ENCODE measurements at regions not wholly inside any gene's neighbourhood (a gene's known extent, or its start where the extent isn't known, plus 50 kb on each side); places are given as distances from the start of the nearest gene placed in this dataset.
A peak's percentile ranks its signal among the peaks of the same experiment; 100 is the strongest.

- TF ChIP-seq CTCF (IDR thresholded peaks at IDR 0.05): no peak
- H3K27me3 ChIP-seq: peaks cover 0 to 34% (median 0%) of the 10 kb centered on the region in 7 donors
- ATAC-seq: no peak
- H3K4me3 ChIP-seq: no peak overlapping the region
- H3K36me3 ChIP-seq: no peaks in the 10 kb centered on the region
- no peak for DNase-seq
- no peaks in the 10 kb centered on the region for H3K9me3 ChIP-seq
- 82 to 93% methylated on average over 3 of the region's 3 CpGs for WGBS, 2 donors
- intact Hi-C loops (cut with DNase I): loop anchor here in 2 of 10 donors (2.0 to 10.0 kb wide), 2 partner anchors 16 to 154 kb away; no protein-coding TSS in a partner anchor
- H3K27ac ChIP-seq: no peak overlapping the region
- H3K4me1 ChIP-seq: peaks cover 0 to 21% (median 0%) of the 10 kb centered on the region in 9 donors
Observed at GRCh38 chrX:68910731-68911428, 82.1 kb downstream of the EFNB1 start.

GRCh38 chrX:68909945-68910344 lies 81.1 kb downstream of the EFNB1 start:
- H3K27ac ChIP-seq: no peak overlapping the region
- H3K36me3 ChIP-seq: no peaks in the 10 kb centered on the region
- no peaks in the 10 kb centered on the region for H3K9me3 ChIP-seq
- TF ChIP-seq CTCF (IDR thresholded peaks at IDR 0.05): no peak
- 59 to 83% methylated on average over 2 of the region's 2 CpGs for WGBS, 2 donors
- DNase-seq: no peak
- H3K4me3 ChIP-seq: no peak overlapping the region
- peak in 1 of 8 donors; percentile 42 for ATAC-seq
- intact Hi-C loops (cut with DNase I): loop anchor here in 2 of 10 donors (2.0 to 10.0 kb wide), 2 partner anchors 15 to 155 kb away; no protein-coding TSS in a partner anchor
- peaks cover 0 to 34% (median 0%) of the 10 kb centered on the region in 7 donors for H3K27me3 ChIP-seq
- peaks cover 0 to 21% (median 0%) of the 10 kb centered on the region in 9 donors for H3K4me1 ChIP-seq

- H3K4me1 ChIP-seq: peaks cover 0 to 21% (median 0%) of the 10 kb centered on the region in 9 donors
- H3K36me3 ChIP-seq: no peaks in the 10 kb centered on the region
- no peak for TF ChIP-seq CTCF (IDR thresholded peaks at IDR 0.05)
- H3K4me3 ChIP-seq: no peak overlapping the region
- WGBS, 2 donors: 84 to 88% methylated on average over 5 of the region's 5 CpGs
- DNase-seq (no peak), ATAC-seq (no peak)
- H3K27ac ChIP-seq: no peak overlapping the region
- H3K9me3 ChIP-seq: no peaks in the 10 kb centered on the region
- H3K27me3 ChIP-seq: peaks cover 0 to 34% (median 0%) of the 10 kb centered on the region in 7 donors
- intact Hi-C loops (cut with DNase I): no loop called here
Observed at GRCh38 chrX:68908071-68908470, 79.2 kb downstream of the EFNB1 start.

GRCh38 chrX:68902706-68903504 lies 74.1 kb downstream of the EFNB1 start:
- no peak for ATAC-seq
- TF ChIP-seq CTCF (IDR thresholded peaks at IDR 0.05): no peak
- no peaks in the 10 kb centered on the region for H3K9me3 ChIP-seq
- H3K4me1 ChIP-seq: peaks cover 0 to 2% (median 0%) of the 10 kb centered on the region in 9 donors
- peaks cover 0 to 20% (median 0%) of the 10 kb centered on the region in 7 donors for H3K27me3 ChIP-seq
- DNase-seq: no peak
- no peak overlapping the region for H3K4me3 ChIP-seq
- intact Hi-C loops (cut with DNase I): no loop called here
- WGBS, 2 donors: 94% methylated on average over 6 to 9 of the region's 9 CpGs
- no peak overlapping the region for H3K27ac ChIP-seq
- H3K36me3 ChIP-seq: no peaks in the 10 kb centered on the region

Measured in heart right ventricle (tissue), 16 donors.